Stimulated activated CD4-positive, alpha-beta T cell treated with anti-CD3 and anti-CD28 coated beads, TNF-alpha, amount 100 ng/mL, for 4 hours (primary cell): ENCODE measurements at regions not wholly inside any gene's neighbourhood (a gene's known extent, or its start where the extent isn't known, plus 50 kb on each side); places are given as distances from the start of the nearest gene placed in this dataset.

Experiments
- DNase-seq, 3 experiments: peaks; one replicate each; pipeline ENCODE4 v3.0.0-alpha.2; 2020; ENCODE audit warnings: low read depth in 3 of 3

DNA sequence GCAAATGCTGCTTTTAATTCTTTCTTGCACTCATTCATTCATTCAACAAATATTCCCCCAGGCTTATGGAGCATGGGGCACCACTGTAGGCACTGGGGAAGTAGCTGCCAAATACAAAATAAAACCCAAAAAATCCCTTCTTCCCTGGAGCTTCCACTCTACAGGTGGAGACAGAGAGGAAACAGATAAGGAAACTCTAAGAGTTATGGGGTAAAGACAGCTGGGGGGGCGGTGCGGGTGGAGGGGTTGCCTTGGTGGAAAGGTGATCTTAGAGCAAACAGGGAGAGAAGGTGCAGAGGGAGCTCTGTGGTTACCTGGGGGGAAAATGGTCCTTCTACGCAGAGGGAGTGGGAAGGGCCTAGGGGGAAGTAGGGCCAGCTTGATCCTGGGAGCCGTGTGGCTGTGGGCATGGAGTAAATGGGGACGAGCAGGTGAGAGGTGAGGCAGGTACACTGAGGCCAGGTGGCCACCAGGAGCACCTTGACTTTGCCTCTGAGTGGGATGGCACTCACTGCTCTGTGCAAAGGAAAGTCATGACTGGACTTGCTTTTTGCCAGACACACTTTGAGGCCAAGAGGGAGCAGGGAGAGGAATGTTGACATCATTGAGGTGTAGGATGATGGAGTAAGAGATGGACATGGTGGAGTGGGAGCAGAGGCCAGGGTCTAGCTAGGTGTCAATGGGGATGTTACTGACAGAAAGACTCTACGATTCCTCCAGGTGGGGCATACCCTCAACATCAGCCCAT is 152.0 kb downstream of the ETS2 start:
- no peak for DNase-seq

DNA sequence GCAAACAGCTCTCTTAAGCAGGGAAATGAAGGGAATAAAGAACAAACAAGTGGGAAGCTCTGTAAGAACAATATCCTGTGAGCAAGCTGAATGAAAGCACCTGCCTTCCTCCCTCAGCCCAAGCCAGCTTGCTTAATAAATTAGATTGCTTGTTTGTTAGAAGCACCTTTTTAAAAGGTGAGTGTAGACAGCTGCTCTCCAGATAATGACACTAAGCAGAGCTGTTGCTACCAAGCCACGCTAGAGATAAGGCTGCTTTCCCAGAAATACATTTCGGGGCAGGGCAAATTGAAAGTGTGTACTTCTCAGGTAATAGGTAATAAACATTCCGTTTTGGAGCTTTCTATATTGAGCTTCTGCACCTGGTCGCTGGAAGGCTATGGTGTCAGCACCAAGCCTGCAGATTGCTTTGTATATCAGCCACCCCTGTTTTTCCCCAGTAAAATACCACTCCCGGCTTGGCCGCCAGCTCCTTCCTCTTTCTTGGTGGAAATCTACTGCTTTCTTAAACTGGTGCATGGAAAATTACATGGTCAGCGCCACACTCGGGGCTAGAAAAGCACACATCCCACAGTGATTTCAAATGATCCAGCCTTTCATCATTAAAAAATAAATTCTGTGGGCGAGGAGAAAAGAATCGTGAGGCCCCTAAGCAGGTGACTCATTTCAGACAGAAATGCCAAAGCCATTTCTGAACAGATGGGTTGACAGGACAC is 151.3 kb downstream of the ETS2 start:
- DNase-seq: no peak

DNA sequence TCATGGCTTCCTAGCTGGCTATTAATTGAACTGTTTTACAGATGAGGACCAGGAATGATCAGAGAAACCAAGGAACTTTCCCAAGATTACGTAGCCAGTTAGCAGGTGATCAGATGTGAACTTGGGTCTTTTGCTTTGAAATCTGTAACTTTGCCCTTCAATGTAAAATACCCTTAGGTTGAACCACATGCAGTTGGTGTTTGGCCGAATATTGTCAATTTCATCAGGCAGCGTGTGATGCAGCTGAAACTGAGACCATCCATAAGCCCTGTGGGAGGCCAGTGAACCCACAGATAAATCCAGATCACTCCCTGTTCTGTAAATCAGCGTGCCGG is 150.8 kb downstream of the ETS2 start:
- no peak for DNase-seq

DNA sequence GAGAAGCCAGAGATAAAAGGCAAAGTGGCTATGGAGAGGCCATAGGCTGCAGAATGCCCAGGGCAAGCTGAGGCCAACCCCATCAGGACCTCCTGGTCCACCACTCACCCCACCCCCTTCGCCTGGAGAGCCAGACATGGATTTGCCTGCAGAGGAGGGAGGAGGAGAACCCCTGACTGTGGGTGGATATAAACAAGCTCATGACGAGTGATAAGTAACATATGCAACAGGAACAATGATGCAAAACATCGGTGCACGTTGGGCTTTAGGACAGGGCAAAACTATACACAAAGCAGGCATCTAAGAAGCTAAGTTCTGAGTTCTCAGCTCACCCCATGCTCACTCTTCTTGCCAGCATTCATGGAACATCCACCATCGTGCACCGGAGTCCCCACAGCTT is 150.3 kb downstream of the ETS2 start:
- DNase-seq: no peak

DNA sequence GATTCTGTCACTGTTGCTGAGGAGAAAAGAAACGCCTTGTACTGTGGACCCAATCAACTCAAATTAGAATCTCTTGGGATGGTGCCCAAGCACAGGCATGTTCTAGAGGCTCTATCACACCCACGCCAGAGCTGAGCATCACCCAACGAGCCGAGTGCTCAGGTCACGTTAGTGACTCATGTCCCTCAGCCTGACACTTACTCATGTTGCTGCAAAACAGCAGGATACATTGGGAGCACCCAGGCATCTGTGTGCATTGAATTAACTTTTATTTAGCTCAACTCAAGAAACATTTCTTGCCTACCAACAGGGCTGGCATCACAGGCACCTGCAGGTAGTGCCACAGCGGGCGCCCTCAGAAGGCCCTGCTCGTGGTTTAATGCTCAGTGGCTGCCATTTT is 149.8 kb downstream of the ETS2 start:
- no peak for DNase-seq

DNA sequence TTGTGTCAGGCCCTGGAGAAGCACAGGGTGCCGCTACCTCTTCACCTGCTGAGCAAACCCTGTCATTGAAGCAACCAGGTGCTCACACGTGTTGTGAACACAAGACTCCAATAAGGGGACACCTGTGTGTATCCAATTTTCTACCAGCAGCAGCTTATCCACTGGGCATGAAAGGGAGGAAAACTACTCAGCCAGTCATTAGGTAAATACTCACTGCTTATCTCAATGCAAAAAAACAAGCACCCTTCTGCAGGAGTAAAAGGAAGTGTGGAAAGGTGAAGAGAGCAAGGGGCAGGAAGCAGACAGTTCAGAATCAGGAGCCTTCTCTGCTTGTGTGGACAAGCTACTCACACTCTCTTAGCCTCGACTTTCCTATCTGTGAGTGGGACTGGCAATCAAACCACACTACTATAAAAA is 148.9 kb downstream of the ETS2 start:
- no peak for DNase-seq

DNA sequence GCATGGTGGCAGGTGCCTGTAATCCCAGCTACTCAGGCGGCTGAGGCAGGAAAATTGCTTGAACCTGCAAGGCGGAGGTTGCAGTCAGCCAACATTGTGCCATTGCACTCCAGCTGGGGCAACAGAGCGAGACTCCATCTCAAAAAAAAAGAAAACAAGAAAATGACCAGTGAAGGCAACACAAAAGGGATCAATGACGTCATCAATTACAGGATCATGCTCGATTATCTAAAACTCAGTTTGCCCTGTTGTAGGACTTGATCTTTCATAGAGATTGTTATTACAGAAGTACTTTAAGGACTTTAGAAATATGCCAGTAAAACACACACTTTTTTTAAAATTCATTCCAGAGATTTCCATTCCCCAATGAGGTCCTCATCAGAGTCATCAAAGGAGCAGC is 147.8 kb downstream of the ETS2 start:
- no peak for DNase-seq

DNA sequence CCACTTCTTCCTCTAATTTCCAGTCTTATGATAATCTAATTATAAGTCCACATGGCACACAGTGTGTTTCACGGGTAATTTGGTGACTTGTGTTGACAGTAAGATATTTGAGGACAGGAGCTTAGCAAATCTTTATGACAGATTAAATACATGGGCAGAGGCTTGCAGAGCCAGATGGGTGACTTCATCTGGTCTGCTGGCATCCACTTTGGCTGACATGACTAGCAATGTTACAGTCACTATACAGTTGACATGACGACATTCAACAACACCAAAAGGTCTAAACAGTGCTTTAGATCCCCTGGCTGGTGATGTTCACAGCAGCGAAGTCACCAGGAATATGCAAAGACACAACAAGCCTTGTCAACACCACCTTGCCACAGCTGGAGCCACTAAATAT is 147.2 kb downstream of the ETS2 start:
- DNase-seq: no peak

DNA sequence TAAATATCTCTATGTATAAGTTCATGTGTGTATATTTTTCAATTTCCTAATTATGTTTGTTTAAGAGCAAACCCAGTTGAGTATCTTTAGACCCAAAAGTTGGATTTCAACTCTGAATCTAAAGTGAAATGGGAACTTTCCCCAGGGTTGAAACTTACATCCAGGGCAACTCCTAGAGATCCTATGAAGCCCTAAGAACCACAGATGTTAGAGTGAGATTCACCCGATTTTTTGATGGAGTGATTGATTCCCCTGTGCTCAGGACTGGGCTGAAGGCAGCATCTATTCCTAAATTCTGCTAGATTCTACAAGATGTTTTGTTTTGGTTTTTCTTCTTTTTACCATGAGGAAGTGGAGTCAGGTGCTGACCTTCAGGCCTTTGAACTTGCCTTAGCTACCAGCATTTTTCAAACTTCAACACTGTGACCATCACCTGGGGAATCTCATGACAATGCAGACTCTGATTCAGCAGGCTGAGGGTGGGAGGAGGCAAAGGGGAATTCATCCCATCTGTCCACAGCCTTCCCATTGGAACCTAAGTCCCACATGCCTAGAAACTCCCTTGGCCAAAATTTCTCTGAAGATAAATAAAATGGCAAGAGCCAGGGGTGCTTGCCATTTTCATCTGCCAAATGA is 145.5 kb downstream of the ETS2 start:
- DNase-seq: no peak

DNA sequence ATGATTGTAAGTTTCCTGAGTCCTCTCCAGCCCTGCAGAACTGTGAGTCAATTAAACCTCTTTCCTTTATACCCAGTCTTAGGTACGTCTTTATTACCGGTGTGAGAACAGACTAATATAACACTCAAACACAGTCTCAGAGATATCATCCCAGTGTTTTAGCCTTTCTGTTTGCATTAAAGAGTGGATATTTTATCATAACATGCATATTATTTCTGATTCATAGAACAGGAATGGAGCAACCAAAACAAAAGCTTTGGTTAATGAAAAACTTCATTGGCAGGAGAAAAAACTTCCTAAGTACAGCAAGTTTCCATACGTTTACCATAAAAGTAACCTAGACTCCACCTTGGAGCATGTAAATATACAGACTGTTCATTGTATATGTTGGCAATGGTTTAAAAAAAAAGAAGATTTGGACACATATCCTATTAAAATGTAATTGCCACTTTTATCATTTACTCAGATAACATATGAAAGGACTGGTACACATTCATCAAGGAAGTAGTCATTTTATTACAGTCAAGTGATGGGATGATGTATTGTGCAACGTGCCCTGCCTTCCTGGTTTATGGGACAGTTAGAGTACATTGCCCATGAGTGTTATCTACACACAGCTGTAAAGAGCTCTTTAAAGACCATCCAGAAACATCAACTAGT is 144.8 kb downstream of the ETS2 start:
- DNase-seq: no peak

DNA sequence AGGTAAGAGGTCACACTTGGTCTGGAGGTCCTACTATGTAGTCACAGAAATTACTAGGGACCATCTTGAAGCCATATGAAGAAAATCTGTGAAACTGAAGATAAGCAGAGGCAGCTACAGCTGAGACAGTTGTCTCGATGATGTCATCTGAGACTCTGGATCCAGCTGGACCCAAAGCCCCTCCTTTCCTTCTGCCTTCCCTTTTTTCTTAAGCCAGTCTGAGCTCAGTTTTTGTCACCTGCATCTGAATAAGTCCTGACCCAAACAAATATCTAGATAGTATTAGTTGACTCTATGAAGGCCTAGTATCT is 143.3 kb downstream of the ETS2 start:
- DNase-seq: no peak

DNA sequence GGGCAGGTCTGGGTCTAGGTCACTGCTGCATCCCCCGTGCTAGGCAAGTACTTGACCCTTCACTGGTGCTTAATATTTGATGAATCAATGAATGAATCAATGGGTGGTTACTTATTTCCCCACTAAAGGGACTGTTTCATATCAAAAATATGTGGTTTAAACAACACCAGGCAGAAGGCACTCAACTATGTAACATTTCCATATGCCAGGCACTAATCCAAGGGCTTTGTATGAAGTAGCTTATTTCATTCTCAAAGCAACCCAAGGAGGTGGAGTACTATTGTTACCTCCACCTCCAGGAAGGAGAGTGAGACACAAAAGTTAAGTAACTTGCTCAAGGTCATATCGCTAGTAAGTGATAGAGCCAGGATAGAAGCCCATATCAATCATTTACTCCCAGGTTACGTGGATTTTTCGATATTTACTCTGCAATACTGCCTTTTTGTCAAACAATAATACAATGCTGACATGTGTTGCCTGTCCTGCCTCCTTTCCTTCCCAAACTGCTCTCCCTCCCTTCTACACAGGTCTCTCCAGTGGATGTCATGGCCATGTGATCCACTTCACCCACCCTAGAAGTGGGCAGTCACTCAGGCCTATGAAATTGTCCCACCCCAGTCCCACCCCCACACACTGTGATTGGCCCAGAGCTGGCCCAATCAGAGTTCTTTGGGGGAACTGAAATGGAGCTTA is 142.8 kb downstream of the ETS2 start:
- DNase-seq: no peak

DNA sequence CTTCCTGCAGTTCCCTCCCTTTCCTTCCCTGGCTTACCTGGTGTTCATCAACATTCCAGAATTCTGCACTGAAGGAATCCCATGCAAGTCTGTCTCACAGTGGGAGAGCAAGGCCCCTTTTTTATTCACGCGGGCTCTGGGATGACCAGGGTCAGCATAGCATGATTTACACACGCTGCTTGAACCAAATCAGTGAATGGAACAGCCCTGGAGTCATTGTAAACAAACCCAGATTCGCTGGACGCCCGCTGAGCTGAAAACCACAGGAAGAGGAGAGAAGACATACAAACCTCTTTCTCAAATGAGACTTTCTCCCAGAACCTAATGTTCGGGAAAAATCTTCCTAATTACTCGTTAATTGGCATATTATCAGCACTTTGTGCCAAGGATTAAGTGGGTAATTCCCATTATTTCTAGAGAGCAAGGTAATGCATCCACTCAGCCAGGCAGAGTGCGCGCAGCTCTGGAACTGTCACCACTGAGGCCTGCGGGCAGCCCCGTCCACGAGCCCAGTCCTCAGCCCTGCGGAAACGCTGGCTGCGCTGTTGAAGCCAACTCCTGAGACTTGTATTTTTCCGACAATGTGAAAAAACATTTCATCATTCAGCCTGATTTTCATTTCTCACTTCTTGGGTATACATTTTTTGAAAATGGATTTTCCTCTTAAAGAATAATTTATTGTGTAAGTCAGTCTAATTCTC is 140.0 kb downstream of the ETS2 start:
- DNase-seq: no peak

DNA sequence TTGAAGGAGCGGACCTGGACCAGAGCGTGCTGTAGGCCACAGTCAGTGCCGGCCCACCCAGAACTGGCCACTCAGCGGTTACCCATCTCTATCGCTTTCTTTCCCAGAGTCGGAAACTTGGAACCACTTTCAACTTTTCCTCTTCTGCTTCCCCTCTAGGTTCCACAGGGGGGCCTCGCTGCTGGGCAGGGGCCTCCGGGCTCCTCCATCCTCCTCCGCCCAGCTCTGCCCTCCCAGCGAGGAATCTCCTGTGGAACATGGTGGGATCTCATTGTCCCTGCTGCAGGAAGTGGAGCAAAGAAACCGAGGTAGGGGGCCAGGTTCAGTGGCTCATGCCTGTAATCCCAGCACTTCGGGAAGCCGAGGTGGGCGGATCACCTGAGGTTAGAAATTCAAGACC is 139.2 kb downstream of the ETS2 start:
- no peak for DNase-seq

DNA sequence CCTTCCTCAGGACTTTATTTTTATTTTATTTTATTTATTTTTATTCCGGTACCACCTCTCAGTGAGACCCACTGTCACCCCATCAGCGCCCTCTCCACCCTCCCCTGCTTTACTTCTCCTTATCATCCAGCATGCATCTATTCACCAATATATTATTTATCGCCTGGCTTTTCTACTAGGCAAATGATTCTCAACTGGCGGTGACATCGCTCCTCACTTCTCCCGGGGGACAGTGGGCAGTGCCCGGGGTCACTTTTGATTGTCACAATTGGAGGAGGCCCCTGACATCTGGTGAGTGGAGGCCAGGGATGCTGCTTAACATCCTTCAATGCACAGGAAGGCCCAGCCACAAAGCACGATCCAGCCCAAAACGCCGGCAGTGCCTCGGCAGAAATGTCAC is 138.7 kb downstream of the ETS2 start:
- DNase-seq: no peak

DNA sequence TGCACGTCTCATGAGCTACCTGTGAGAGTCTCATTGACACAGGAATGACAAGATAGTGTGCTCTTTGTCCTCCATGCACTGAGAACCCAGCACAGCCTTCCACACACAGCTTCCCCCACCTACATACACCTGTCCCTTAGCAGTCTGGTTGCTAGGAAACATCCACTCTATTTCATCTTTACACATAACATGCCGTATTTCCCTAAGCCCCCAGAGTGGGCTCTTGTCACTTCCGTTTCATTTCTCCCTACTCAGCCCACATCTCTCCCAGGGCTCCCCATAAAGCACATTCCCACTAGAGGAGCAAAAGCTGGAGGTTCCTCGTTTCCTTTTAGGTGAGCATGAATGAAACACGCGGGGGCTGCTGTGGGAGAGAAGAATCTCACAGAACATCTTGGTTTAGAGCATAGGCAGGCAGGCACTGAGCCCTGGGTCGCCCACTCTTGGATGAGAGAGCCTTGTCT is 137.1 kb downstream of the ETS2 start:
- DNase-seq: no peak

DNA sequence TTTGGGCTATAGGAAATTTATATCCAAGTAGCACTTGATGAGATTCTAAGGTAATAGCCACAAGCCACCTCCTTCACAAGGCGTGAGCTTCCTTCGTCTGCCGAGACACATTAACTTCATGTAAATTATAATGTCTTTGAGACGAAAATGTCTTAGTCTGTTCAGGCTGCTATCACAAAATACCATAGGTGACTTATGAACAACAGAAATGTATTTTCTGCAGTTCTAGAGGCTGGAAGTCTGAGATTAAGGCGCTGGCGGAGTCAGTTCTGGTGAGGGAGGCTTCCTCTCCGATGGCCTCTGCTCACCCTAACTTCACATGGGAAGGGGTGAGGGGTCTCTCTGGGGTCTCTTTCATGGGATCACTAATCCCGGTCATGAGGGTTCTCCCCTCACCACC is 133.0 kb downstream of the ETS2 start:
- DNase-seq: no peak

DNA sequence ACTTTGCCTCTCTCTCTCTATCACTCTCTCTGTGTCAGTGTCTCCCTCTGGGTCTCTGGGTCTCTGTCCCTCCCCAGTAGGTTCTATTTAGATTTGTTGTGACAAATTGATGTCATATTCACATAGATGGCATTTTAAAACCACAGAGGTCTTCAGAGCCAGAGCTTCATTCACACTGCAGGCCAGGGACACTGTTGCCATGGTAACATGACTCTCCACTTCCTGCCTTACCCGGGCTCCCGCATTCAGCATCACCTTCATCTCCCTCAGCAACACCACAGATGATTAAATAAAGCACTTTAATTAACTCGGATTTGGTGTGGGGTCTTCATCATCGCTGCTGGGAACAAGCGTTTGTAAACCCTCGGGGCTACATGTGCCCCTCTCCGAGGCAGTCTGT is 132.6 kb downstream of the ETS2 start:
- DNase-seq: no peak

DNA sequence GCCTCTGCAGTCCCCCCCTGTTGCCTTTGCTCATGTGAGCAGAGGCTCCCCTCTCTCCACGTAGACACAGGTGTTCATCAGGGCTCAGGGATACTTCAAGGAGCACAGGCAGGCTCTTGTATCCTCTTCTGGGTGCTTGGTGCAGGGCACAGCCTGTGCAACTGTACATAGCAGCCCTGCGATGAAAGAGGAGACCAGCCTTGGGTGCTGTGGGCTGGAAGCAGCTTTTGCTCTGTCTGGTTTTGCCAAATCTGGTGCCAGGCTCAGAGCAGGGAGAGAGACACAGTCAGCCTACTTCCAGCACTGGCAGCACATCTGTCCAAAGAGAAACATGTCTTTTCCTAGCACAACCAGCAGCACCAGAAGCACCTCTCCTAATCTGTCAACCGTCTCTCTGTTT is 132.1 kb downstream of the ETS2 start:
- DNase-seq: no peak

DNA sequence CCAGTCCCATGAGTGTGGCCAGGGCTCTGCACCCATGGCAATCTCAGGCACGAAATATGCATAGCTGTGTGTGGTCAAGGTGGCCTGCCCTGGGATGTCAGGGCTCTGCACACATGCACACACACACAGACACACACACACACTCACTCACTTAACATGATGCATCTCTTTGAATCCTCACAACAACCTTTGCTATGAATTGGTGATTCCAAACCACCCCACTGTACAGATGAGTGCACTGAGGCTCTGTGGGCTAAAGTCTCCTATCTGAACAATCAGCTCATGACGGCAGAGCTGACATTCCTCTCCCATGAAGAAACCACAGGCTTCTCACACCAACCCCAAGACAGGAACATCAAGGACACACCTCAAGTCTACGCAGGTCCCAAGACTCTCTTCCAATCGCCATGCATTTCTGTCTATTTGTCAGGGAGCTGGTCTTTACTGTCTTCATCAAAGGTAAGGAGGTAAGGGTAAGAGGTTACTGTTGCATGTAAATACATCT is 131.6 kb downstream of the ETS2 start:
- DNase-seq: no peak

DNA sequence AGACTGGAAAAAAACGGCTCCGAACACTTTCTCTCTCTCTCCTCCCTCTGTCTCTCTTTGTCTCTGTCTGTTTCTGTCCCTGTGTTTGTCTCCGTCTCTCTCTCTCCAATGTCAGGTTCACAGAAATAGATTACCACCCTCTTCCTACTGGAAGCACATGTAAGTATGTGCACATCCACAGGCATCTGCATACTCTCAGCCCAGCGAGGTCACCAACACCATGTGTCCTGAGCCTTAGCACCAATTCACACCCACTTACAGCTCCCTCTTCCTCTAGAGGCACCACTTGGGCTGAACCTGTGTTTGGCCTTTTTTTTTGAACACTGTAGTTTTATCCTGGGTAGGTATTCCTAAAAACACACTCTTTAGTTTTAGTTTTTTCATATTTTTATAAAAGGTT is 130.5 kb downstream of the ETS2 start:
- no peak for DNase-seq
